ENCODE measurements at regions not wholly inside any gene's neighbourhood (a gene's known extent, or its start where the extent isn't known, plus 50 kb on each side); places are given as distances from the start of the nearest gene placed in this dataset.

GRCh38 chr1:185368913-185369491, 52.0 kb upstream of the IVNS1ABP start:
- no peak for TF ChIP-seq CTCF (IDR thresholded peaks at IDR 0.05; ENCODE audit: low read length)
- no peak for TF ChIP-seq EZH2phosphoT487 (IDR thresholded peaks at IDR 0.05; ENCODE audit: low read length)
- no peak for TF ChIP-seq EZH2 (optimal IDR thresholded peaks at IDR 0.05; ENCODE audit: low read depth, low read length)
